ENCODE measurements at regions not wholly inside any gene's neighbourhood (a gene's known extent, or its start where the extent isn't known, plus 50 kb on each side); places are given as distances from the start of the nearest gene placed in this dataset.
A peak's percentile ranks its signal among the peaks of the same experiment; 100 is the strongest.

GRCh38 chr10:10038348-10038747 lies 979.3 kb upstream of the CELF2 start:
- no peaks in the 10 kb centered on the region for H3K79me2 ChIP-seq (ENCODE audit: low read depth)
- no peak overlapping the region for H2AFZ ChIP-seq (replicated peaks)
- H3K9ac ChIP-seq = no peak overlapping the region
- no peak overlapping the region for H3K4me2 ChIP-seq
- DNase-seq (ENCODE audit: low spot score) = no peak
- Mint-ChIP-seq H3K27me3 (ENCODE audit: insufficient read depth, low read depth) (no peaks in the 10 kb centered on the region), H3K27ac (no peak overlapping the region), H3K4me1 (peaks cover 3% of the 10 kb centered on the region), H3K4me3 (no peak overlapping the region), H3K9me3 (no peaks in the 10 kb centered on the region), H3K36me3 (no peaks in the 10 kb centered on the region)
- peaks cover 5% of the 10 kb centered on the region for H3K4me1 ChIP-seq
- no peaks in the 10 kb centered on the region for H4K20me1 ChIP-seq (ENCODE audit: low read depth)
- no peaks in the 10 kb centered on the region for H3K36me3 ChIP-seq
- H3K27me3 ChIP-seq = no peaks in the 10 kb centered on the region
- TF ChIP-seq EZH2 (IDR thresholded peaks at IDR 0.05) (no peak), CTCF (IDR thresholded peaks at IDR 0.05) (no peak), EZH2phosphoT487 (IDR thresholded peaks at IDR 0.05) (no peak)
- no peak overlapping the region for H3K27ac ChIP-seq
- no peaks in the 10 kb centered on the region for H3F3A ChIP-seq (ENCODE audit: low read depth)
- no peak overlapping the region for H3K4me3 ChIP-seq
- H3K9me3 ChIP-seq (ENCODE audit: low read depth) = no peaks in the 10 kb centered on the region

GRCh38 chr10:10039595-10039994 lies 978.1 kb upstream of the CELF2 start:
- Histone ChIP-seq H3K27me3 (no peaks in the 10 kb centered on the region), H3K79me2 (ENCODE audit: low read depth) (no peaks in the 10 kb centered on the region), H3K4me2 (no peak overlapping the region), H3K4me1 (peaks cover 5% of the 10 kb centered on the region), H4K20me1 (ENCODE audit: low read depth) (no peaks in the 10 kb centered on the region), H3K36me3 (no peaks in the 10 kb centered on the region), H3F3A (ENCODE audit: low read depth) (no peaks in the 10 kb centered on the region), H3K4me3 (no peak overlapping the region), H3K9me3 (ENCODE audit: low read depth) (no peaks in the 10 kb centered on the region), H3K9ac (no peak overlapping the region), H3K27ac (no peak overlapping the region), H2AFZ (replicated peaks) (peak overlapping the region; percentile 74)
- Mint-ChIP-seq H3K27ac (no peak overlapping the region), H3K4me1 (peaks cover 3% of the 10 kb centered on the region), H3K36me3 (no peaks in the 10 kb centered on the region), H3K4me3 (no peak overlapping the region), H3K27me3 (ENCODE audit: insufficient read depth, low read depth) (no peaks in the 10 kb centered on the region), H3K9me3 (no peaks in the 10 kb centered on the region)
- TF ChIP-seq EZH2phosphoT487 (IDR thresholded peaks at IDR 0.05) (no peak), EZH2 (IDR thresholded peaks at IDR 0.05) (no peak), CTCF (IDR thresholded peaks at IDR 0.05) (no peak)
- no peak for DNase-seq (ENCODE audit: low spot score)

DNA sequence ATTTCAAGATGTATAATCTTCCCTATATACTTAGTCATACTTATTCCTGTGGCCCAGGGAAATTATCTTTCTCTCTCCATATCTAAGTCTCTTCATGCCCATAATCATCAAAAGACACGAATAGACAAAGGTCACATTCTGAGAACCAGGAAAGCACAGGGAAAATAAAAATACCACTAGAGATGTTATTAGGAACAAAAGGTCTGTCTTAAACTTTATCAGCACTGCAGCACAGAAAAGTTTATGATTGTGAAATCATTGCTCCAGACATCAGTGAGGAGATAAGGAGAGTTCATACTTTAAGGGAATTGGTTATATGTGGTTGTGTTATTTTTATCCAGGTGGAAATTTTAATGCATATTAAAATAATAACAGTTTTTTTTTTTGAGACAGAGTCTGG lies 974.6 kb upstream of the CELF2 start:
- Histone ChIP-seq H3K4me3 (no peak overlapping the region), H3K4me2 (no peak overlapping the region), H3F3A (ENCODE audit: low read depth) (no peaks in the 10 kb centered on the region), H3K9ac (no peak overlapping the region), H4K20me1 (ENCODE audit: low read depth) (no peaks in the 10 kb centered on the region), H3K36me3 (no peaks in the 10 kb centered on the region), H3K27ac (no peak overlapping the region), H3K79me2 (ENCODE audit: low read depth) (no peaks in the 10 kb centered on the region), H3K9me3 (ENCODE audit: low read depth) (no peaks in the 10 kb centered on the region), H3K4me1 (peaks cover 5% of the 10 kb centered on the region), H3K27me3 (no peaks in the 10 kb centered on the region), H2AFZ (replicated peaks) (no peak overlapping the region)
- DNase-seq (ENCODE audit: low spot score) = no peak
- no peak overlapping the region for H3K4me3 Mint-ChIP-seq
- TF ChIP-seq EZH2 (IDR thresholded peaks at IDR 0.05) = no peak
- H3K27ac Mint-ChIP-seq = no peak overlapping the region
- peaks cover 3% of the 10 kb centered on the region for H3K4me1 Mint-ChIP-seq
- no peaks in the 10 kb centered on the region for H3K27me3 Mint-ChIP-seq (ENCODE audit: insufficient read depth, low read depth)
- H3K9me3 Mint-ChIP-seq = no peaks in the 10 kb centered on the region
- no peaks in the 10 kb centered on the region for H3K36me3 Mint-ChIP-seq

DNA sequence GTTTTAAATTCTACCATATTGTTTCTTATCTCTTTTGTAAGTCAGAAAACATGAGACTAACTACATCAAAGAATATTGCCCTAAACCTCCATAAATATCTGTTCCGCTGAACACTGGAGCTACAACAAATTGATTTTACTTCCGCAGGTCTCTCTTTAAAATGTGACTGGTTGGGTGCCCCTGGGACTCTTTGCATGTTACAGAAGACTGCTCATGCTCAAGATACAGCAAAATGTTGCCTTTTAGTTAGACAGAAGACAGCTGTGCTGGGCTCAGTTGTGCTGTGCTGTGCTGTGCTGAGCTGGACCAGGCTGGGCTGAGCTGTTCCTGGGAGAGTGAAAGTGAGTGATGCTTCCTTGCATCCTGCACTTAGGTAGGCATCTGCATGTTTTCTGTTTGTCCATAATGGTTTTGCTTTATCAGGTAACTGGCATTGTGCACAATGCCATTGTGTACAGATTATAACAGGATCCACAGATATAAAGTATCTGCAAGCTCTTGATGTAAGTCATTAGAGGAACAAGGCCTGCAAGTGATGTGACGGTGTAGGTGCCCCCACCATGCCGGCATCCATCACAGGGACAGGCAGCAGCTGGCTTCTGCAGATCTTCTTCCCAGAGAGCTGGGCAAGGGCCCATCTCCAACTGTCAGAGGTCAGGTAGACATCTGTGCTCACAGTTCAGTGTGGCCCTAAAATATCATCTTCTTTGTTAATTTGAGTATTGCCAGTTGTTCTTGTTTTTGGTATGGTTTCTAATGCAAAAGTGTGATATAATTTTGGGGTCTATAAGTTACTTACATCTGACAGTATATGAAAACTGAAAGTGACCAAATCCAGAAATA lies 972.5 kb upstream of the CELF2 start:
- no peaks in the 10 kb centered on the region for H3K4me1 ChIP-seq
- H3K9me3 ChIP-seq (ENCODE audit: low read depth) = no peaks in the 10 kb centered on the region
- no peaks in the 10 kb centered on the region for H4K20me1 ChIP-seq (ENCODE audit: low read depth)
- TF ChIP-seq CTCF (IDR thresholded peaks at IDR 0.05) (no peak), EZH2phosphoT487 (IDR thresholded peaks at IDR 0.05) (no peak), EZH2 (IDR thresholded peaks at IDR 0.05) (no peak)
- no peak overlapping the region for H3K9ac ChIP-seq
- no peak overlapping the region for H2AFZ ChIP-seq (replicated peaks)
- no peaks in the 10 kb centered on the region for H3K36me3 ChIP-seq
- no peak overlapping the region for H3K27ac ChIP-seq
- no peak overlapping the region for H3K4me2 ChIP-seq
- H3K27me3 Mint-ChIP-seq (ENCODE audit: insufficient read depth, low read depth) = no peaks in the 10 kb centered on the region
- H3K27me3 ChIP-seq = no peaks in the 10 kb centered on the region
- no peaks in the 10 kb centered on the region for H3K36me3 Mint-ChIP-seq
- H3K4me3 Mint-ChIP-seq = no peak overlapping the region
- no peaks in the 10 kb centered on the region for H3F3A ChIP-seq (ENCODE audit: low read depth)
- no peaks in the 10 kb centered on the region for H3K9me3 Mint-ChIP-seq
- H3K79me2 ChIP-seq (ENCODE audit: low read depth) = no peaks in the 10 kb centered on the region
- no peak overlapping the region for H3K27ac Mint-ChIP-seq
- H3K4me1 Mint-ChIP-seq = no peaks in the 10 kb centered on the region
- DNase-seq (ENCODE audit: low spot score) = no peak
- no peak overlapping the region for H3K4me3 ChIP-seq

All from neural progenitor cell (in vitro differentiated cells).